Eye (tissue), 1 donor: ENCODE measurements at regions not wholly inside any gene's neighbourhood (a gene's known extent, or its start where the extent isn't known, plus 50 kb on each side); places are given as distances from the start of the nearest gene placed in this dataset.
"Not testable (repeated sequence)": the region's sequence is repeated elsewhere in the genome, so short reads cannot be mapped to it uniquely, and the experiment has no call there.

Source experiments
- DNase-seq: peaks from one replicate; pipeline ENCODE4 v3.0.0-alpha.2; 2015

- no peak for DNase-seq
Measured at GRCh38 chr17:33910200-33910857, 344.8 kb upstream of the CCL2 start.

- DNase-seq = no peak
Measured at GRCh38 chr17:33914125-33914524, 341.0 kb upstream of the CCL2 start.

GRCh38 chr17:33922971-33923370, 332.1 kb upstream of the CCL2 start:
- DNase-seq = no peak

- no peak for DNase-seq
Measured at GRCh38 chr17:33924104-33924503, 331.0 kb upstream of the CCL2 start.

- no peak for DNase-seq
Measured at GRCh38 chr17:33925649-33926048, 329.4 kb upstream of the CCL2 start.

- peak; percentile 50 for DNase-seq
Measured at GRCh38 chr17:33927732-33928133, 327.4 kb upstream of the CCL2 start.

- DNase-seq = peak; percentile 48
Measured at GRCh38 chr17:33929181-33929724, 325.8 kb upstream of the CCL2 start.

- not testable (repeated sequence) for DNase-seq
Measured at GRCh38 chr17:33931148-33931814, 323.8 kb upstream of the CCL2 start.

- DNase-seq = no peak
Measured at GRCh38 chr17:33932996-33933395, 322.1 kb upstream of the CCL2 start.

GRCh38 chr17:33933576-33933975, 321.5 kb upstream of the CCL2 start:
- no peak for DNase-seq

- DNase-seq = no peak
Measured at GRCh38 chr17:33934696-33935095, 320.4 kb upstream of the CCL2 start.

GRCh38 chr17:33935822-33936221, 319.3 kb upstream of the CCL2 start:
- DNase-seq = no peak

GRCh38 chr17:33936764-33937163, 318.3 kb upstream of the CCL2 start:
- DNase-seq = no peak

GRCh38 chr17:33939959-33940358, 315.1 kb upstream of the CCL2 start:
- no peak for DNase-seq

- no peak for DNase-seq
Measured at GRCh38 chr17:33940769-33941370, 314.2 kb upstream of the CCL2 start.

- no peak for DNase-seq
Measured at GRCh38 chr17:33941744-33942143, 313.3 kb upstream of the CCL2 start.

- no peak for DNase-seq
Measured at GRCh38 chr17:33942414-33942813, 312.7 kb upstream of the CCL2 start.

- no peak for DNase-seq
Measured at GRCh38 chr17:33944412-33944811, 310.7 kb upstream of the CCL2 start.

- DNase-seq = peak; percentile 35
Measured at GRCh38 chr17:33944826-33945225, 310.3 kb upstream of the CCL2 start.

- DNase-seq = peak; percentile 86
Measured at GRCh38 chr17:33945646-33946546, 309.2 kb upstream of the CCL2 start.

GRCh38 chr17:33947762-33948161, 307.3 kb upstream of the CCL2 start:
- no peak for DNase-seq

- no peak for DNase-seq
Measured at GRCh38 chr17:33948309-33948708, 306.8 kb upstream of the CCL2 start.

- DNase-seq = no peak
Measured at GRCh38 chr17:33949100-33949499, 306.0 kb upstream of the CCL2 start.
